A673 (cell line): ENCODE measurements at regions not wholly inside any gene's neighbourhood (a gene's known extent, or its start where the extent isn't known, plus 50 kb on each side); places are given as distances from the start of the nearest gene placed in this dataset.

Experiments
- EZH2 ChIP-seq: fragments of 200-600 bp; sonication (generic); IDR thresholded peaks from 2 replicates; pipeline ENCODE4 v1.6.1; 2017; ENCODE audit warnings: borderline replicate concordance, low read depth, mild to moderate bottlenecking, mixed read lengths, antibody characterized with exemption, low read length; ENCODE audit not compliant: poor library complexity, severe bottlenecking
- TF ChIP-seq, protein P1 (sequence below): fragments of 300-800, 200-600 bp; sonication (generic); conservative IDR thresholded peaks from 2 replicates; pipeline ENCODE4 v1.5.1; 2017; ENCODE audit warnings: low read depth, mild to moderate bottlenecking, antibody characterized with exemption, low read length, moderate library complexity, mixed read lengths

- no peak for TF ChIP-seq EZH2
- TF ChIP-seq, protein P1, sequence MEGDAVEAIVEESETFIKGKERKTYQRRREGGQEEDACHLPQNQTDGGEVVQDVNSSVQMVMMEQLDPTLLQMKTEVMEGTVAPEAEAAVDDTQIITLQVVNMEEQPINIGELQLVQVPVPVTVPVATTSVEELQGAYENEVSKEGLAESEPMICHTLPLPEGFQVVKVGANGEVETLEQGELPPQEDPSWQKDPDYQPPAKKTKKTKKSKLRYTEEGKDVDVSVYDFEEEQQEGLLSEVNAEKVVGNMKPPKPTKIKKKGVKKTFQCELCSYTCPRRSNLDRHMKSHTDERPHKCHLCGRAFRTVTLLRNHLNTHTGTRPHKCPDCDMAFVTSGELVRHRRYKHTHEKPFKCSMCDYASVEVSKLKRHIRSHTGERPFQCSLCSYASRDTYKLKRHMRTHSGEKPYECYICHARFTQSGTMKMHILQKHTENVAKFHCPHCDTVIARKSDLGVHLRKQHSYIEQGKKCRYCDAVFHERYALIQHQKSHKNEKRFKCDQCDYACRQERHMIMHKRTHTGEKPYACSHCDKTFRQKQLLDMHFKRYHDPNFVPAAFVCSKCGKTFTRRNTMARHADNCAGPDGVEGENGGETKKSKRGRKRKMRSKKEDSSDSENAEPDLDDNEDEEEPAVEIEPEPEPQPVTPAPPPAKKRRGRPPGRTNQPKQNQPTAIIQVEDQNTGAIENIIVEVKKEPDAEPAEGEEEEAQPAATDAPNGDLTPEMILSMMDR, result no peak
Measured at GRCh38 chr3:118267588-118267987, 767.1 kb downstream of the IGSF11 start.
